ENCODE measurements at regions not wholly inside any gene's neighbourhood (a gene's known extent, or its start where the extent isn't known, plus 50 kb on each side); places are given as distances from the start of the nearest gene placed in this dataset.

GRCh38 chr9:99399474-99399873, 177.4 kb downstream of the SEC61B start:
- no peak for DNase-seq (ENCODE audit: low read depth in 2 of 2)

- DNase-seq (ENCODE audit: low read depth in 2 of 2) = no peak
Observed at GRCh38 chr9:99400184-99400731, 178.2 kb downstream of the SEC61B start.

- DNase-seq (ENCODE audit: low read depth in 2 of 2) = no peak
Observed at GRCh38 chr9:99401680-99402504, 179.8 kb downstream of the SEC61B start.

- DNase-seq (ENCODE audit: low read depth in 2 of 2) = no peak
Observed at GRCh38 chr9:99403371-99403770, 181.3 kb downstream of the SEC61B start.

- DNase-seq (ENCODE audit: low read depth in 2 of 2) = no peak
Observed at GRCh38 chr9:99405359-99405758, 183.3 kb downstream of the SEC61B start.

- DNase-seq (ENCODE audit: low read depth in 2 of 2) = no peak
Observed at GRCh38 chr9:99406939-99407338, 184.9 kb downstream of the SEC61B start.

- no peak for DNase-seq (ENCODE audit: low read depth in 2 of 2)
Observed at GRCh38 chr9:99411068-99411467, 189.0 kb downstream of the SEC61B start.

- DNase-seq (ENCODE audit: low read depth in 2 of 2) = no peak
Observed at GRCh38 chr9:99411479-99412115, 189.5 kb downstream of the SEC61B start.

- DNase-seq (ENCODE audit: low read depth in 2 of 2) = no peak
Observed at GRCh38 chr9:99412606-99413005, 190.5 kb downstream of the SEC61B start.

- no peak for DNase-seq (ENCODE audit: low read depth in 2 of 2)
Observed at GRCh38 chr9:99414321-99414720, 192.2 kb downstream of the SEC61B start.

GRCh38 chr9:99415606-99416005, 193.5 kb downstream of the SEC61B start:
- DNase-seq (ENCODE audit: low read depth in 2 of 2) = no peak

GRCh38 chr9:99416007-99416406, 193.9 kb downstream of the SEC61B start:
- DNase-seq (ENCODE audit: low read depth in 2 of 2) = no peak

GRCh38 chr9:99419070-99419469, 197.0 kb downstream of the SEC61B start:
- DNase-seq (ENCODE audit: low read depth in 2 of 2) = no peak

GRCh38 chr9:99421369-99421768, 199.3 kb downstream of the SEC61B start:
- DNase-seq (ENCODE audit: low read depth in 2 of 2) = no peak

GRCh38 chr9:99425124-99425523, 203.0 kb downstream of the SEC61B start:
- no peak for DNase-seq (ENCODE audit: low read depth in 2 of 2)

GRCh38 chr9:99425923-99426842, 204.1 kb downstream of the SEC61B start:
- no peak for DNase-seq (ENCODE audit: low read depth in 2 of 2)

- DNase-seq (ENCODE audit: low read depth in 2 of 2) = no peak
Observed at GRCh38 chr9:99427260-99427659, 205.2 kb downstream of the SEC61B start.

GRCh38 chr9:99430301-99430700, 208.2 kb downstream of the SEC61B start:
- no peak for DNase-seq (ENCODE audit: low read depth in 2 of 2)

GRCh38 chr9:99431103-99431502, 209.0 kb downstream of the SEC61B start:
- no peak for DNase-seq (ENCODE audit: low read depth in 2 of 2)

GRCh38 chr9:99432075-99432474, 210.0 kb downstream of the SEC61B start:
- no peak for DNase-seq (ENCODE audit: low read depth in 2 of 2)

GRCh38 chr9:99433095-99433494, 211.0 kb downstream of the SEC61B start:
- DNase-seq (ENCODE audit: low read depth in 2 of 2) = no peak

GRCh38 chr9:99433555-99433954, 211.5 kb downstream of the SEC61B start:
- DNase-seq (ENCODE audit: low read depth in 2 of 2) = peak; percentile 13 to 20

All from stimulated activated CD8-positive, alpha-beta memory T cell treated with anti-CD3 and anti-CD28 coated beads, Interleukin-7, amount 100 ng/mL, for 1 hour (primary cell).